Heart left ventricle (tissue), 13 donors: ENCODE measurements at regions not wholly inside any gene's neighbourhood (a gene's known extent, or its start where the extent isn't known, plus 50 kb on each side); places are given as distances from the start of the nearest gene placed in this dataset.

ENCODE experiments used
- CTCF ChIP-seq, 12 donors: fragments of 200-600 bp; sonication (generic) in 4 of 12; IDR thresholded peaks; one replicate each; pipeline versions ENCODE4 v1.5.0 to v1.8.0; 2018 to 2022; ENCODE audit warnings: antibody characterized with exemption in 12 of 12, mild to moderate bottlenecking in 5 of 12
- POLR2A ChIP-seq, 2 donors: fragments of 450-650 bp; IDR thresholded peaks; one replicate each; pipeline ENCODE4 v1.6.1; 2017; ENCODE audit warnings: antibody characterized with exemption in 2 of 2, mild to moderate bottlenecking in 2 of 2, moderate library complexity in 2 of 2
- donor health status: ischemic (EF 13 %, LVEDD 7.1; RV severe dilation, severe dysfunction).
- donor health status: DM: no; HTN: yes; CAD: no.
- donor health status: DM: no; HTN: no; CAD: no.
- donor health status: ischemic (EF 25% LVEDD 6.9; RV normal size, moderate dysfunction).
- donor health status: ischemic (EF 25% LVEDD 5.7; RV mildly dilated, moderate dysfunction).
- donor health status: ischemic (EF 35%, LVEDD 5.7; RV mildly dilated, moderate dysfunction).
- donor health status: nonischemic (EF 11% LVEDD 7.7; RV severe dilation, severe dysfunction).
- donor health status: DM: yes; HTN: yes; CAD: no.
- donor health status: PGD.
- donor health status: ischemic (EF 29% LVEDD 5.4; RV normal size, mild dysfunction).
- donor health status: nonischemic (EF 23%, LVEDD 6.1; RV moderate dilation, normal function).

DNA sequence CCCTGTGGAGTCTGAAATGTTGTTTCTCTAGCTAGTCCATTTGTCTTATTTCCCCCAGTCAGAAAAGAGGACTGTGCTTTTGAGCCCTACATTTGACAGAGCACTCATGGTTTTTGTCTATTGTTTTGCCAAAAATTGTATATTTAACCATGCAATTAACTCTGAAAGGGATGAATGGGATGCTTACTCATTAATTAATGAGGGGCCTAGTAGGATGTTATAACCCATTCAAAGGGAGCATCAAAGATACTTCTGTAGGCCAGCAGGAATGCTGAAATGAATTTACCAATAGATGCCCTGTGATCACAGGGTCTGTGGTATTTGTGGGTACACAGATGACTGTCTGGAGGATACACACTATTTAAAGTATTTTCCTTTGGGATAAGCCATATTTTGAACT lies 147.7 kb downstream of the FCRL5 start:
- no peak for TF ChIP-seq CTCF (IDR thresholded peaks at IDR 0.05)
- TF ChIP-seq POLR2A (IDR thresholded peaks at IDR 0.05): no peak
